Glutamatergic neuron (in vitro differentiated cells): ENCODE measurements at regions not wholly inside any gene's neighbourhood (a gene's known extent, or its start where the extent isn't known, plus 50 kb on each side); places are given as distances from the start of the nearest gene placed in this dataset.

Experiments
- DNase-seq: peaks from one replicate; pipeline ENCODE4 v3.0.0; 2022
- H3K27ac Mint-ChIP-seq: one replicate; pipeline ENCODE4 v1.8.0; 2020; ENCODE audit warnings: mild to moderate bottlenecking, mixed read lengths, inconsistent platforms; ENCODE audit not compliant: unreplicated experiment
- H3K27me3 Mint-ChIP-seq: one replicate; pipeline ENCODE4 v1.8.0; 2020; ENCODE audit warnings: mild to moderate bottlenecking, moderate library complexity, mixed read lengths, inconsistent platforms; ENCODE audit not compliant: unreplicated experiment
- H3K36me3 Mint-ChIP-seq: one replicate; pipeline ENCODE4 v1.8.0; 2020; ENCODE audit warnings: mild to moderate bottlenecking, mixed read lengths, inconsistent platforms; ENCODE audit not compliant: unreplicated experiment
- H3K4me1 Mint-ChIP-seq: one replicate; pipeline ENCODE4 v1.8.0; 2020; ENCODE audit warnings: mild to moderate bottlenecking, low read depth, mixed read lengths, inconsistent platforms; ENCODE audit not compliant: unreplicated experiment
- H3K4me3 Mint-ChIP-seq: one replicate; pipeline ENCODE4 v1.8.0; 2020; ENCODE audit warnings: mild to moderate bottlenecking, mixed read lengths, inconsistent platforms; ENCODE audit not compliant: unreplicated experiment
- H3K9me3 Mint-ChIP-seq: one replicate; pipeline ENCODE4 v1.8.0; 2020; ENCODE audit warnings: mild to moderate bottlenecking, moderate library complexity, mixed read lengths, inconsistent platforms; ENCODE audit not compliant: unreplicated experiment
- TF ChIP-seq, protein P1 (sequence below): fragments of 200-600 bp; sonication (generic); IDR thresholded peaks from one replicate; pipeline ENCODE4 v1.5.0; 2021; ENCODE audit not compliant: partially characterized antibody, unreplicated experiment

DNA sequence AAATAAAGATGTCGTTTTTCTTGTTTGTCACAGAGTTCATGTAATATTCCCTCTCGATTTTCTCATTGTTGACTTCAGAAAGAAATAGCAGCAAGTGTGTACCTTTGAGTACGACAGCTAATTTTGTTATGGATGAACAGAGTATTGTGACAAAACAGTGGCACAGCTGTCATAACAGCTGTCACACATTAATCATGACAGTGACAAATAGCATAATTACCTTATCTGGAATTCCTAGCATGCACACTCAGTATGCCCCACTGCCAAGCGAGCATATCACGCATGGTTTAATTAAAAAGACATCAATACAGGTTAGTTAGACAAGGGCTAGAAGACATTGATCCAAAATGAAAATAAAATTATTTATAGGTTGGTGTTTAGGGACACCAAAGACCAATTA lies 375.1 kb downstream of the SPATA31D1 start:
- TF ChIP-seq, protein P1, sequence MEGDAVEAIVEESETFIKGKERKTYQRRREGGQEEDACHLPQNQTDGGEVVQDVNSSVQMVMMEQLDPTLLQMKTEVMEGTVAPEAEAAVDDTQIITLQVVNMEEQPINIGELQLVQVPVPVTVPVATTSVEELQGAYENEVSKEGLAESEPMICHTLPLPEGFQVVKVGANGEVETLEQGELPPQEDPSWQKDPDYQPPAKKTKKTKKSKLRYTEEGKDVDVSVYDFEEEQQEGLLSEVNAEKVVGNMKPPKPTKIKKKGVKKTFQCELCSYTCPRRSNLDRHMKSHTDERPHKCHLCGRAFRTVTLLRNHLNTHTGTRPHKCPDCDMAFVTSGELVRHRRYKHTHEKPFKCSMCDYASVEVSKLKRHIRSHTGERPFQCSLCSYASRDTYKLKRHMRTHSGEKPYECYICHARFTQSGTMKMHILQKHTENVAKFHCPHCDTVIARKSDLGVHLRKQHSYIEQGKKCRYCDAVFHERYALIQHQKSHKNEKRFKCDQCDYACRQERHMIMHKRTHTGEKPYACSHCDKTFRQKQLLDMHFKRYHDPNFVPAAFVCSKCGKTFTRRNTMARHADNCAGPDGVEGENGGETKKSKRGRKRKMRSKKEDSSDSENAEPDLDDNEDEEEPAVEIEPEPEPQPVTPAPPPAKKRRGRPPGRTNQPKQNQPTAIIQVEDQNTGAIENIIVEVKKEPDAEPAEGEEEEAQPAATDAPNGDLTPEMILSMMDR, result no peak
- H3K9me3 Mint-ChIP-seq, result peaks cover 3% of the 10 kb centered on the region
- H3K27ac Mint-ChIP-seq, result peak overlapping the region; percentile 33
- no peaks in the 10 kb centered on the region for H3K36me3 Mint-ChIP-seq
- no peaks in the 10 kb centered on the region for H3K27me3 Mint-ChIP-seq
- H3K4me1 Mint-ChIP-seq, result peaks cover 16% of the 10 kb centered on the region
- no peak for DNase-seq
- H3K4me3 Mint-ChIP-seq, result no peak overlapping the region

- no peaks in the 10 kb centered on the region for H3K36me3 Mint-ChIP-seq
- no peaks in the 10 kb centered on the region for H3K27me3 Mint-ChIP-seq
- TF ChIP-seq, protein P1, result no peak
- H3K4me1 Mint-ChIP-seq, result peaks cover 19% of the 10 kb centered on the region
- peaks cover 3% of the 10 kb centered on the region for H3K9me3 Mint-ChIP-seq
- no peak overlapping the region for H3K4me3 Mint-ChIP-seq
- H3K27ac Mint-ChIP-seq, result no peak overlapping the region
- DNase-seq, result no peak
Observed at GRCh38 chr9:82367016-82367415, 378.4 kb downstream of the SPATA31D1 start.

DNA sequence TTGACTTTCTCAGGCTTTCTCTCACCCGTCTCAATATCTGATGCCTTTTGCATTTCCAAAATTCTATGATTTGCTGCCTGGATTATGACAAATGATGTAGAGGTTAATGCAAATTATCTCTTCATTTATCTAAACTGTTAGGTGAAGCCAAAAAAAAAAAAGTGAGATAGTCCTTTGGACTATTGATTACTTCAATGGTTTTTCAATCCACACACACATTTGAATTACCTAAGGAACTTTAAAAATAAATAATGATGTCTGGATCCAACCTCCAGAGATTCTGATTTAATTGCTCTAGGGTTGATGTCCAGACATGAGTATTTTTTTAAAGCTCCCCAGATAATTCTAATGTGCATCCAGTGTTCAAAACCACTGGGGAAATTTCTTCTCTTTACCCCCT lies 379.4 kb downstream of the SPATA31D1 start:
- Mint-ChIP-seq H3K27ac (no peak overlapping the region), H3K27me3 (no peaks in the 10 kb centered on the region), H3K4me1 (peaks cover 17% of the 10 kb centered on the region), H3K9me3 (peaks cover 3% of the 10 kb centered on the region), H3K4me3 (no peak overlapping the region), H3K36me3 (no peaks in the 10 kb centered on the region)
- TF ChIP-seq, protein P1, result no peak
- DNase-seq, result no peak

- H3K27ac Mint-ChIP-seq, result no peak overlapping the region
- H3K36me3 Mint-ChIP-seq, result no peaks in the 10 kb centered on the region
- TF ChIP-seq, protein P1, result no peak
- no peaks in the 10 kb centered on the region for H3K27me3 Mint-ChIP-seq
- no peaks in the 10 kb centered on the region for H3K9me3 Mint-ChIP-seq
- no peak overlapping the region for H3K4me3 Mint-ChIP-seq
- H3K4me1 Mint-ChIP-seq, result peaks cover 5% of the 10 kb centered on the region
- DNase-seq, result no peak
Observed at GRCh38 chr9:82369251-82369945, 380.8 kb downstream of the SPATA31D1 start.

GRCh38 chr9:82375041-82375440 lies 386.5 kb downstream of the SPATA31D1 start:
- H3K4me3 Mint-ChIP-seq, result no peak overlapping the region
- H3K36me3 Mint-ChIP-seq, result peaks cover 4% of the 10 kb centered on the region
- H3K9me3 Mint-ChIP-seq, result no peaks in the 10 kb centered on the region
- no peak overlapping the region for H3K27ac Mint-ChIP-seq
- H3K27me3 Mint-ChIP-seq, result no peaks in the 10 kb centered on the region
- peaks cover 3% of the 10 kb centered on the region for H3K4me1 Mint-ChIP-seq
- TF ChIP-seq, protein P1, result no peak
- DNase-seq, result no peak
